GM12878 (cell line): ENCODE measurements at regions not wholly inside any gene's neighbourhood (a gene's known extent, or its start where the extent isn't known, plus 50 kb on each side); places are given as distances from the start of the nearest gene placed in this dataset.

Experiments
- ATF2 ChIP-seq: IDR thresholded peaks from 2 replicates; pipeline ENCODE4 v1.6.1; 2012; ENCODE audit warnings: low read length, inconsistent platforms
- EED ChIP-seq: sonication (generic); IDR thresholded peaks from 2 replicates; pipeline ENCODE4 v1.6.1; 2016; ENCODE audit warnings: antibody characterized with exemption, low read depth
- EP300 ChIP-seq, 2 experiments: fragments of 150-350 bp in 1 of 2; IDR thresholded peaks; 2 replicates each; pipeline ENCODE4 v1.6.1; 2011 to 2012; ENCODE audit warnings: low read depth in 2 of 2, low read length in 2 of 2, borderline replicate concordance in 1 of 2, improper control_type of control experiment in 1 of 2, inconsistent platforms in 1 of 2; ENCODE audit not compliant: control insufficient read depth in 1 of 2
- GATAD2B ChIP-seq: fragments of 450-650 bp; conservative IDR thresholded peaks from 2 replicates; pipeline ENCODE4 v1.6.1; 2017; ENCODE audit warnings: low read depth, mild to moderate bottlenecking, moderate library complexity
- HDAC2 ChIP-seq: fragments of 200-600 bp; sonication (generic); IDR thresholded peaks from 2 replicates; pipeline ENCODE4 v1.6.1; 2017
- SKIL ChIP-seq: fragments of 450-650 bp; IDR thresholded peaks from 2 replicates; pipeline ENCODE4 v1.6.1; 2017; ENCODE audit warnings: mild to moderate bottlenecking, low read depth, inconsistent platforms; ENCODE audit not compliant: poor library complexity, severe bottlenecking
- YY1 ChIP-seq: IDR thresholded peaks from 2 replicates; pipeline ENCODE4 v1.6.1; 2011; ENCODE audit warnings: low read depth, mild to moderate bottlenecking, low read length
- ZBTB33 ChIP-seq: fragments of 450-650 bp; IDR thresholded peaks from 2 replicates; pipeline ENCODE4 v1.6.1; 2017; ENCODE audit warnings: mild to moderate bottlenecking
- ZBTB40 ChIP-seq: fragments of 450-650 bp; IDR thresholded peaks from 2 replicates; pipeline ENCODE4 v1.6.1; 2016; ENCODE audit warnings: mild to moderate bottlenecking, moderate library complexity, borderline replicate concordance

GRCh38 chr14:62087191-62087590 lies 325.0 kb downstream of the SNAPC1 start (continued):
- no peak for TF ChIP-seq SKIL
- TF ChIP-seq GATAD2B = no peak
- no peak for TF ChIP-seq EED
- no peak for TF ChIP-seq ZBTB33
- no peak for TF ChIP-seq ATF2
- no peak for TF ChIP-seq YY1
- no peak for TF ChIP-seq HDAC2
- no peak for TF ChIP-seq ZBTB40
- no peak for TF ChIP-seq EP300 (IDR thresholded peaks at IDR 0.05; ENCODE audit: borderline replicate concordance in 1 of 2, control insufficient read depth in 1 of 2, low read depth in 2 of 2, low read length in 2 of 2)
- TF ChIP-seq, all 136 proteins: peak for 0
